Lung (tissue), 11 donors: ENCODE measurements at regions not wholly inside any gene's neighbourhood (a gene's known extent, or its start where the extent isn't known, plus 50 kb on each side); places are given as distances from the start of the nearest gene placed in this dataset.

Source experiments
- ATAC-seq: fragments of 200-7000 bp; cut with Tn5 transposase; one replicate; pipeline ENCODE4 v1.9.1; 2020; ENCODE audit warnings: moderate number of reproducible peaks; ENCODE audit not compliant: insufficient read depth, low FRiP score
- DNase-seq, 3 donors: peaks; one replicate each; pipeline ENCODE4 v3.0.0-alpha.2; 2013 to 2017
- H3K27ac ChIP-seq, 2 donors: one replicate each; pipeline ENCODE4 v1.5.1; 2013; ENCODE audit warnings: mild to moderate bottlenecking in 2 of 2, moderate library complexity in 2 of 2, control low read depth in 1 of 2, inconsistent platforms in 1 of 2, low read depth in 1 of 2, low read length in 1 of 2
- H3K27me3 ChIP-seq, 3 donors: one replicate each; pipeline ENCODE4 v1.5.1; 2013; ENCODE audit warnings: low read length in 2 of 3; ENCODE audit not compliant: control insufficient read depth in 3 of 3, insufficient read depth in 3 of 3
- H3K36me3 ChIP-seq, 4 donors: one replicate each; pipeline ENCODE4 v1.5.1; 2013; ENCODE audit warnings: low read length in 4 of 4, mild to moderate bottlenecking in 1 of 4, moderate library complexity in 1 of 4; ENCODE audit not compliant: control insufficient read depth in 4 of 4, insufficient read depth in 4 of 4
- H3K4me1 ChIP-seq, 5 donors: one replicate each; pipeline ENCODE4 v1.5.1; 2013; ENCODE audit warnings: low read length in 5 of 5, mild to moderate bottlenecking in 2 of 5, moderate library complexity in 1 of 5; ENCODE audit not compliant: control insufficient read depth in 5 of 5, insufficient read depth in 5 of 5
- H3K4me3 ChIP-seq: one replicate; pipeline ENCODE4 v1.5.1; 2013; ENCODE audit warnings: mild to moderate bottlenecking, control low read depth, moderate library complexity
- H3K9ac ChIP-seq, 2 donors: one replicate each; pipeline ENCODE4 v1.5.1; 2013; ENCODE audit warnings: low read length in 2 of 2, control low read depth in 1 of 2; ENCODE audit not compliant: insufficient read depth in 1 of 2
- H3K9me3 ChIP-seq, 4 donors: one replicate each; pipeline ENCODE4 v1.5.1; 2013; ENCODE audit warnings: low read length in 3 of 4, mild to moderate bottlenecking in 1 of 4, moderate library complexity in 1 of 4; ENCODE audit not compliant: control insufficient read depth in 4 of 4, insufficient read depth in 3 of 4
- CTCF ChIP-seq: IDR thresholded peaks from 2 replicates; pipeline ENCODE4 v1.5.1; 2012; ENCODE audit warnings: mild to moderate bottlenecking; ENCODE audit errors: control extremely low read depth, extremely low read depth
- whole genome bisulfite sequencing, 2 donors: extraction: QIAGEN DNeasy Blood & Tissue Kit; methylation state at CpG; one replicate each; pipeline ENCODE4 v1.1.7; 2013; 5-methylcytosine and 5-hydroxymethylcytosine counted together
- donor health status: control.
- donor health status: control.
- donor health status: Bipolar disorder and iron deficiency.
- donor health status: healthy.
- donor health status: DM: yes; HTN: yes; CAD: no.

- 48 to 53% methylated on average over 3 of the region's 3 CpGs for WGBS, 2 donors
These were observed 111.7 kb upstream of the COX10 start for GRCh38 chr17:13957636-13958035.

GRCh38 chr17:13958773-13959172 lies 110.5 kb upstream of the COX10 start:
- WGBS, 2 donors, result 81 to 87% methylated on average over 4 of the region's 4 CpGs
- Histone ChIP-seq H3K27ac (no peak overlapping the region), H3K9me3 (no peaks in the 10 kb centered on the region), H3K27me3 (no peaks in the 10 kb centered on the region), H3K9ac (no peak overlapping the region), H3K4me3 (no peak overlapping the region), H3K4me1 (peaks cover 0 to 10% (median 0%) of the 10 kb centered on the region in 5 donors), H3K36me3 (no peaks in the 10 kb centered on the region)
- no peak for DNase-seq
- no peak for ATAC-seq
- no peak for TF ChIP-seq CTCF

More at GRCh38 chr17:13957636-13958035, 111.7 kb upstream of the COX10 start:
- Histone ChIP-seq H3K27ac (no peak overlapping the region), H3K27me3 (no peaks in the 10 kb centered on the region), H3K9me3 (no peaks in the 10 kb centered on the region), H3K4me3 (no peak overlapping the region), H3K36me3 (no peaks in the 10 kb centered on the region), H3K4me1 (peaks cover 0 to 10% (median 0%) of the 10 kb centered on the region in 5 donors), H3K9ac (no peak overlapping the region)
- ATAC-seq (no peak), DNase-seq (peak; percentile 37 to 85 (median 77))
- TF ChIP-seq CTCF, result no peak

GRCh38 chr17:13961265-13961664 lies 108.0 kb upstream of the COX10 start:
- no peak overlapping the region for H3K27ac ChIP-seq
- no peak for ATAC-seq
- no peak overlapping the region for H3K4me3 ChIP-seq
- H3K36me3 ChIP-seq, result no peaks in the 10 kb centered on the region
- no peaks in the 10 kb centered on the region for H3K27me3 ChIP-seq
- no peak for DNase-seq
- peaks cover 0 to 10% (median 0%) of the 10 kb centered on the region in 5 donors for H3K4me1 ChIP-seq
- no peaks in the 10 kb centered on the region for H3K9me3 ChIP-seq
- H3K9ac ChIP-seq, result no peak overlapping the region
- 87 to 91% methylated on average over 4 of the region's 4 CpGs for WGBS, 2 donors
- no peak for TF ChIP-seq CTCF

- H3K4me3 ChIP-seq, result no peak overlapping the region
These were observed 106.5 kb upstream of the COX10 start for GRCh38 chr17:13962716-13963240.

More at GRCh38 chr17:13962716-13963240, 106.5 kb upstream of the COX10 start:
- ATAC-seq (no peak), DNase-seq (no peak)
- Histone ChIP-seq H3K36me3 (no peaks in the 10 kb centered on the region), H3K9ac (no peak overlapping the region), H3K9me3 (no peaks in the 10 kb centered on the region), H3K27me3 (no peaks in the 10 kb centered on the region), H3K4me1 (peaks cover 0 to 3% (median 0%) of the 10 kb centered on the region in 5 donors), H3K27ac (no peak overlapping the region)
- TF ChIP-seq CTCF, result no peak
- WGBS, 2 donors, result 75 to 76% methylated on average over 2 of the region's 2 CpGs
